ENCODE measurements at regions not wholly inside any gene's neighbourhood (a gene's known extent, or its start where the extent isn't known, plus 50 kb on each side); places are given as distances from the start of the nearest gene placed in this dataset.

DNA sequence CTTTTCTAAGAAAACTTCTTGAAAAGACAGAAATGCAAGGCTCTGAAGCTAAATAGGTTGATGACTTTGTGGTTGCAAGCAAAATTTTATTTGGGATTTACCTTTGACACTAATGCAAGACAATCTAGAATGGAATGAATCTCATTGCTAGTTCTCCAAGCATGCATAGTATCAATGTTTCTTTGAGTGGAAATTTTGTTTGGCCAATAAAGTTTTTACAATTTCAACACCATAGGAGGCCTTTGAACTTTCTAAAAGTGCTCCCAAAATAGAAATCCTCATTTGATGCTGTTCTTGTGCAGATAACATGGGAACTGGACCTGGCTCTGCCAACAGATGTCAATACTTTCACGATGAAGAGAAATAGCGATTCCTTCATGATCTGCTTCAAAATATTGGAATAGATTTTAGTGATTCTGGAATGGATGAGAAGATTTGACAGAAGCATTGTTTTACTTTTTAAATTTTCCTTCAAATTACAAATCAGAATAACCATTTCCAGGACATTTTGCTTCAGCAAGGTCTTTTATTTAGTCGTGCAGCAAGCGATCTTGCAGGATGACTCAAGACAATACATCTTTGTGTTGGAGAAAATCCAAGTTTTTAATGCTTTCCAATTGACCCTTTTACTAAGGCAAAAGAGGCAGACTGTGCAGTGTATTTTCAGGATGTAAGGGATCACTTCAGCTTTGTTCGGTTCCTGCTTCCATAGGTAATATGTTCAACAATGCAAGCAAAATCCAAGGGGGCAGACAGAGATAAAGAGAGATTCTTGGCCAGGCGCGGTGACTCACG, 51.7 kb upstream of the OTUD4 start:
- no peak for DNase-seq

DNA sequence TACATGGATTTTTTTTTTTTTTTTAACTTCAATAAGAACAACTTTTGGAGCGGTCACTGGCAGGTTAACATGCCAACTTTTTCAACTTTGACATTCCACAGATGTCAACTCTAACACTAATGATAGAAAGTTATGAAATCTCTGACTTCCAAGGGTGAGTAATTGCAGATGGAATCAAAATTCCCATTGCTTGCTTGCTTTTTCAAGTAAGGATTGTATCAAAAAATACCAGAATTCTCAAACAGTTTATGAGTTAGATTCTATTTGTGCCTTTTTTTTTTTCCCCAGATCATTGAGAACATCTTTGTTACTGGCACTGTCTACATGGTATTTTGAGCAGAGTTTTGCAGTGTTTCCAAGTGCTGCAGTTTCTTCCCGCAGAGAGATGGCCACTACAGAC, 50.3 kb upstream of the OTUD4 start:
- no peak for DNase-seq

Measured in activated CD8-positive, alpha-beta memory T cell treated with anti-CD3 and anti-CD28 coated beads, Interleukin-2, amount 50 U/mL, for 48 hours (primary cell).